Activated CD8-positive, alpha-beta memory T cell treated with anti-CD3 and anti-CD28 coated beads, Interleukin-2, amount 50 U/mL, for 48 hours (primary cell): ENCODE measurements at regions not wholly inside any gene's neighbourhood (a gene's known extent, or its start where the extent isn't known, plus 50 kb on each side); places are given as distances from the start of the nearest gene placed in this dataset.

ENCODE experiments used
- DNase-seq: peaks from one replicate; pipeline ENCODE4 v3.0.0-alpha.2; 2020

DNA sequence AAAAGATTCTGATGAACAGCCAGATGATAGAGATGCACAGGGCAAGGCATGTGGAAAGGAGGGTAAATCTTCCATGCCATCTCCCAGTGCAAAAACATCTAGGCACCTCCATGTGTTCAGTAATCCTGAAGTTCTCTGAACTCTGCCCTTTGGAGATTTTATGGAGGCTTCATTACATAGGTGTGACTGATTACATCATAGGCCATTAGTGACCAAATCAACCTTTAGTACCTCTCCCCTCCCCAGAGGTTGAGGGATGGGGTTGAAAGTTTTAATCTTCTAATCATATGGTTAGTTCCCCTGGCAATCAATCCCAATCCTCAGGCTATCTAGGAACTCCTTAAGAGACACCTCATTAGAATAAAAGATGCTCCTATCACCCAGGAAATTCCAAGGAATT is 2190.2 kb upstream of the PIK3C3 start:
- DNase-seq = no peak

GRCh38 chr18:39761273-39761672 is 2193.8 kb upstream of the PIK3C3 start:
- DNase-seq = no peak

DNA sequence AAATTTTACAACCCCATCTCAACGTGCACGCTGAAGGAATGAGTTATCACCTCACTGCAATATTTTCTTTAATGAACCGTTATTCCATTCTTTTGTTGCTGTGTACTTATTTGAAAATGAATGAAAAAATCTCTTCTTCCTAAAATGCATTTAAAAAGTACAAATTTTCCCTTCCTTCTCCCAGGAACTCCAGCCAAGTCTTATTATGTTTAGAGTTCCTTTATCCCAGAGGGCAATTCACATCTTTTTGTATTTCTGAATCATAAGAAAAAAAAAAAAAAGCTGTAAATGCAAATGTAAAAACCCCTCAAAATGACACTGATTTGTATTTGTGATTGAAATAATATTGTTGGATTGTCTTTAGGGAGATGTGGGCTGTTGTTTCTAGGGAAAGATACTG is 2194.3 kb upstream of the CELF4 start:
- no peak for DNase-seq

DNA sequence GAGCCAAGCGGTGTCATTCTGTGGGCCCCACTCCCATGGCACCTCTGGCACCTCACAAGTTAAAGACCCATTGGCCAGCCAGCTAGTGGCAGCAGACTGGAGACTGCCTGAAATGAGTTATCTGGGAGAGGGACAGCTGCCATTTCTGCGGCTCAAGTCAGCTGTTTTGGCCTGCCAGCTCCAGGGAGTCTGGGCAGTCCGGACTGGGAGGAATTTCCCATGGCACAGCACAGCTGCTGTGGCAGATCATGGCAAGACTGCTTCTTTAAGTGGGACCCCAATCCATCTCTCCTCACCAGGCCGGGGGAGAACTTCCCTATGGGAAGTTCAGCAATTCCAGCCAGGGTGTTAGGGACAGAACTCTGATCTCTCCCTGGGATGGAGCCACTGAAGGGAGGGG is 2187.6 kb upstream of the CELF4 start:
- DNase-seq = no peak

- no peak for DNase-seq
Measured at GRCh38 chr18:39752351-39752750, 2186.8 kb upstream of the CELF4 start.

- no peak for DNase-seq
Measured at GRCh38 chr18:39751921-39752320, 2186.3 kb upstream of the CELF4 start.

DNA sequence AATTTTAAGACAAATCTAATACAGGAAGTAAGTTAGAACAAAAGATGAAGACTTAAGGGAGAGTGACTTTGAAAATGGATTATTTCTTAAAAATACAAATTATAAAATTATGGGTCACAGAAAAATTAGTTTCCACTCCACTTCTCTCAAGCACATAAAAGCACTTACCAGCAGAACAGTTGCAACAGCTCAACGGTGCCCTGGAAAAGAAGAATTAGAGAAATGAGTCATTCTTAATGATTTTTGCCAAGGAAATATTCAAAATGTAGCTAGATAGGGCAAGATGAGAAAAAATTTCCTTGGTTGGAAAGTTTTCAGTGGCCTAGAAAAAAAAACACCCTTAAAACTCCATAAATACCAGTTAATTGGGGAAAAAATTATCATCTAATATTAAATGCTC is 2185.6 kb upstream of the CELF4 start:
- DNase-seq = no peak

DNA sequence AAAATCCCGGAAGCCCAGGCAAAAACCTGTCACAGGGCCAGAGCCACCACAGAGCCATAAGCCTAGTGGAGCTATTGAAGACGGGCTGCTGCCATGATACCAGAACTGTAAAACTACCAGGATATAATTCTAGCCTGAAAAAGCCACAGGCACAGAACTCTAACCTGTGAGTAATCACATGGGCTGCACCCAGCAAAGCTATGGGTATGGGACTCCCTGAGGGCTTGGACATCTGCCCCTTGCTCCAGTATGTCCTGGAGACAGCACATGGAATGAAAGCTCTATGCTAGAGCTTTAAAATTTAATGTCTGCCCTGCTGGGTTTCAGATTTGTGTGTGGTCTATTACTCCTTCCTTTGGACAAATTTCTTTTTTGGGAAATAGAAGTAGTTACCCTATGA is 2183.6 kb upstream of the CELF4 start:
- DNase-seq = no peak

- no peak for DNase-seq
Measured at GRCh38 chr18:39748727-39749126, 2183.1 kb upstream of the CELF4 start.

- no peak for DNase-seq
Measured at GRCh38 chr18:39746201-39746600, 2180.6 kb upstream of the CELF4 start.

- no peak for DNase-seq
Measured at GRCh38 chr18:39743463-39743862, 2177.9 kb upstream of the CELF4 start.

GRCh38 chr18:39741755-39742466 is 2176.3 kb upstream of the CELF4 start:
- no peak for DNase-seq

DNA sequence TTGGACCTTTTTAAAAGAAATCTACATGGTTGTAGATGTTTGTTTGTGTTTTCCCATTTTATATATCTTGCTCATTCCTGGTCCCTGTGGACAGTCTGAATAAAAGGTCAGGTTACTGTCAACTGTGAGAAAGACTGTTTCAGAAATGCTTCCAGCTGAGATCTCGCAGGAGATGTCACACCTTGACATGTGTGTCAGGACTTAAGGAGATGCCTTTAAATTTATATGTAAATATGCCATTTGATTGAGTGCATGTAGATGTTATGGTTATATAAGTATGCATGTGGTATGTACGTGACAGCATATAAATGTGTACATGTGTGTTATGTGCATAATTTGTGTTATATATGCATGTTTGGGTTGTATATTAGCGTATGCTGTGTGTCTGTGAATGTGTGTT is 2172.3 kb upstream of the CELF4 start:
- DNase-seq = no peak

DNA sequence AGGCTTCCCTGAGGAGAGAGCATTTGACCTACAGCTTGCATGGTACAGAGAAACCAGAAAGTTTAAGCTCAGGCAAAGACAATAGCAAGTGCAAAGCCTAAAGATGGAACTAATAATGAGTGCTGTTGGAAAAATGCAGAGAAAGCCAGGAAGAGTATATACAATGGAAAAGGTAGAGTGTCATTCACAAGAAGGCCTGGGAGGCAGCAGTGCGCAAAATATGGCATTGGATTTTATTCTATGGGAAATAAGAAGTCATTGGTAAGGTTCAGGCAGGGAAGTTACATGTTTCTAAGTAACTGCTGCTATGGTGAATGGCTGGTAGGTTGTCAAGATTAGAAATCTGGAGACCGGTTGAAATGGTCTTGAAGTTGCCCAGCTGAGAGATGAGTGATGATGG is 2167.3 kb upstream of the CELF4 start:
- no peak for DNase-seq

DNA sequence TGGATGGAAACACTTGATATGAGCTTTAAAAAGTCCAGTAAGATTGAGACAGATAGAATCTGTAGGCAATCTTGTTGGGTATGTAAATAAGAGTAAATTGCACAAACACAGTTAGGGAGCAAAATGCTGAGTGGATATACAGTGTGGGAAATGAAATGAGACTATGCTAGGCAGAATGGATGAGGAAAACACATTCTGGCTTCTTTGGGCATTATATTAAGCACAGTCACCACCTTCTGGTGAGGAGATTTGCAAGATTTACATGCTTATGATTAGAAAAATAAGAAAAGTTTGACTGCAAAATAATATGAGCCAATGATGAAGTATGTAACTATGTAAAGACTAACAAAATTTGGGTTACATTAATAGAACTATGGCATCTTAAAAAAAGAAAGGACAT is 2165.0 kb upstream of the CELF4 start:
- DNase-seq = no peak

DNA sequence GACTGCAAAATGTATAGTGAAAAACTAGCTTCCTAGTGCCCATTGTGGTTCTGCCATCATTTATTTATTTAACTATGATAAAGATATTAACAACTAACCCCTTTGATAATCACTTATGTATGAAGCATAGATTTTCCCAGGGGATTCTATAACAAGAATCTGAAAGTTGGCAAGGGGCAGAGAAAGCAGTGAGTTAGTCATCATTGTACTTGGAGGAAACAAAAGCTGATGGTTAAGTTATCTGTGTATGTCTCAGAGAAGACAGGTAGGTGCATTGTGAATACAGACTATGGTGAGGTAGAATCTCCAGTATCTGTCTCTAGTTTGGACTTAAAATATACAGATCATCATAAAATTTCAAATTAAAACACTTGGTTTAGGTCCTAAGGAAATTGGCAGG is 2159.1 kb upstream of the CELF4 start:
- DNase-seq = no peak

DNA sequence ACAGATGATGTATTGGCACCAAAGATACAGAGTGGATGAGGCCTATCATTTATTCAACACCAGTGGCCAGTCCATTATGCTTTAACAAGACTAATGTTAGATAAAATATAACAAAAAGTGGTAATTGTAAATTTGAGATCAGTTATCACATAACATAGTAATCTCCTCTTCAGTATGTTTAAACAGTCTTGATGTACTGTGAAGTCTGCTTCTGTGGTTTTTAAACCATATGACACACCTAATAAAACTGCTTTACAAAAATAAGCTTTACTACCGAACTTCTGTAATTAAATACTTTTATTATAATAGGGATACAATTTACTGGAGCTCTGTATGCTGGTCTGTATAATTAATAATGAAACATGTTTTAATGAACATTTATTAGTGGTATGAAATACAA is 2156.1 kb upstream of the CELF4 start:
- DNase-seq = no peak

GRCh38 chr18:39713961-39714360 is 2148.4 kb upstream of the CELF4 start:
- no peak for DNase-seq

- DNase-seq = no peak
Measured at GRCh38 chr18:39711701-39712100, 2146.1 kb upstream of the CELF4 start.

- no peak for DNase-seq
Measured at GRCh38 chr18:39705362-39705761, 2139.8 kb upstream of the CELF4 start.

DNA sequence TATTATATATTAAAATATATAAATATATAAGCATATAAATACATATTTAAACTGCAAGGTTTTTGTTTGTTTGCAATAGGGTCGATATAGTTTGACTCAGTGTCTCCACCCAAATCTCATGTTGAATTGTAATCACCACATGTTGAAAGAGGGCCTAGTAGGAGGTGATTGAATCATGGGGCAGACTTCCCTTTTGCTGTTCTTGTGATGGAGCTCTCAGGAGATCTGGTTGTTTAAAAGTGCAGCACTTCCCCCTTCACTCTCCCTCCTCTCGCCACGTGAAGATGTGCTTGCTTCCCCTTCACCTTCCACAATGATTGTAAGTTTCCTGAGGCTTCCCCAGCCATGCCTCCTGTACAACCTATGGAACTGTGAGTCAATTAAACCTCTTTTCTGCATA is 2137.3 kb upstream of the CELF4 start:
- no peak for DNase-seq

GRCh38 chr18:39701839-39702238 is 2136.2 kb upstream of the CELF4 start:
- no peak for DNase-seq

DNA sequence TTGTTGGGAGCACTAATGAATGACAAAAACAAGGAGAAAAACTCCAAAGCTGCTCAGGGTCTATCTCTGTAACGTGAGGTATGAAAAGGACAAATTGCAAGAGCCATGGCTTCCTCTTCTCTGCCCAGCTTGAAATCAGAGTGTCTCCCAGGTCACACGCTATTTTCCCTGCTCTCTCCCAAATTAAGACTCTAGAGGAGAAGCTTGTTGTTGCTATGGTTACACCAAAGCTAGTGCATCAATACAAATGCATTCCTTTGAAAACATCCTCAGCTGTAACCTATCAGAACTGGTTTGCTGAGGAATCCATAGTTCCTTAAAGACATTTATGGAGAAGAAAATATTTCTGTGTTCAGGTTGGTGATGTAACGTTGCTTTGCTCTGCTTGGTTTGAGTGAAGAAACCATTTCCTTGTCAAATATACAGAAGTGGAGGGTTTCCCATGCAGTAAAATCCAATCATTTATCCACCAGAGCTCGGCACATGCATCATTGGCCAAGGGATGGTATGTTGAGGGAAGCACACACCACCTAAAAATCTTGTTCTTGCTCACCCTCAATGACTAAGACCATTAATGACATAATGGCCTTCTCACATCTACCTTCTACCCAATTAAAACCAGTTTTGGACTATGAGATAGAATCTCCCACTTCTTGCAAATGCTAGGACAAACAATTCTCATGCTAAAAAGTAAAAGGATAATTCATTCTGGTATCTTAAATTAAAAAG is 2135.6 kb upstream of the CELF4 start:
- DNase-seq = no peak

- no peak for DNase-seq
Measured at GRCh38 chr18:39699340-39699964, 2133.9 kb upstream of the CELF4 start.
